CD4-positive, alpha-beta T cell treated with Interleukin-4 for 1 hour (primary cell): ENCODE measurements at regions not wholly inside any gene's neighbourhood (a gene's known extent, or its start where the extent isn't known, plus 50 kb on each side); places are given as distances from the start of the nearest gene placed in this dataset.
"Not testable (repeated sequence)": the region's sequence is repeated elsewhere in the genome, so short reads cannot be mapped to it uniquely, and the experiment has no call there.

Experiments used
- DNase-seq, 2 donors: peaks; one replicate each; pipeline ENCODE4 v3.0.0-alpha.2; 2020 to 2022

DNA sequence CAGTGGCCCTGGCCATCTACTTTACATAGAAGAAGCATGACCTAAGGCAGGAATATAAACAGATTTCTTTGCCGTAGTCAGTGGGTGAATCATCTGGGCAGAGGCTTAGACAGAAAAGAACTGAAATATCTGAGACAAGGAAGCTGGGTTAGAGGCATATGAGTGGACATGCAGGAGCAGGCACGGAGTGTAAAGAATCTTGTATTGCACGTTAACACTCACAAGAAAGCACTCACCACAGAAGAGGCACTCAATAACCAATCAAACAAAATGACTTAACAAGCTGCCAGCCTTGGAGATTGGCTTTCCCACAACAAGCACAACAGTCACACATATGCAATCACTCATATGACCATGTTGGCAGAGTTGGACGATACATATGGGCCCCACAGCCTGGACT is 364.9 kb downstream of the FOXD4L5 start:
- not testable (repeated sequence) for DNase-seq

DNA sequence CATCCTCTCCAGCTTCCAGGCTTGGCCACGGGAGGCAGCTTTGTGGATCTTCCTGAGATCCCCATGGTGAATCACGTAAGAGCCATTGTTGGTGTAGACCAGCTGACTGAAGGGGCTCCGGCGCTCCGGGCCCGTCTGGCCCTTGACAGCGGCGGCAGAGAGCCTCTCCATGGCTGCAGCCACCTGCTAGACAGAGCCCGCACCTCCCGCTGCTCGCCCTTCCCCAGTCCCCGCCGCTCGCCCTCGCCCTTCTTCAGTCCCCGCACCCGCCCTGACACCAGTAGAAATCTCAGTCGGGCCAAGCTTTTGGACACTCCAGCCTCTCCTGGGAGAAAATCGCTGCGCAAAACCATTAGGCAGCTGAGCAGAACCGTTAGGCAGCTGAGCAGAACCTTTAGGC is 396.4 kb downstream of the FOXD4L5 start:
- DNase-seq: not testable (repeated sequence)

DNA sequence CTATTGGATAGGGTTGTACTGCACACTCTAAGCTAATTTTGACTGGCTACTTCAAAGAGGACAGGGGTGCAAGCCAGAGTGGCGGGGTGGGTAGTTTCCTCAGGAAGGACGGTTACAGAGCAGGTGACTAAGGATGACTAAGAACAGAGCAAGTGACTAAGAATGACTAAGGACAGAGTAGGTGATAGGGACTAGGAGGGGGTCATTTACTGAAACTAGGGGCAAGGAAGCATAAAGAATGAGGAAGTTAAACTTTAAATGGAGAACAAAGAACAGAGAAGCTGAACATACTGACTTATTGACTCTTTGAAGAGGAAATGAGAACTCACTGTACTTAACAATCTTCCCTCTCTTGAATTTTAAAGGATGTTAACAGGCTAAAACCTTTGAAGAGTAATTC is 414.4 kb downstream of the FOXD4L5 start:
- peak; percentile 2 to 35 for DNase-seq
